ENCODE measurements at regions not wholly inside any gene's neighbourhood (a gene's known extent, or its start where the extent isn't known, plus 50 kb on each side); places are given as distances from the start of the nearest gene placed in this dataset.

GRCh38 chr12:77591959-77592743 lies 238.5 kb upstream of the NAV3 start:
- DNase-seq (ENCODE audit: low spot score): no peak

GRCh38 chr12:77590306-77590705 lies 240.4 kb upstream of the NAV3 start:
- intact Hi-C loops (cut with DNase I): no loop called here
- no peak for DNase-seq (ENCODE audit: low spot score)

More at GRCh38 chr12:77591959-77592743, 238.5 kb upstream of the NAV3 start:
- intact Hi-C loops (cut with DNase I): no loop called here

GRCh38 chr12:77584860-77585259 lies 245.8 kb upstream of the NAV3 start:
- no peak for DNase-seq (ENCODE audit: low spot score)
- intact Hi-C loops (cut with DNase I): no loop called here

- intact Hi-C loops (cut with DNase I): no loop called here
- DNase-seq (ENCODE audit: low spot score): no peak
Measured at GRCh38 chr12:77578466-77579220, 252.1 kb upstream of the NAV3 start.

- intact Hi-C loops (cut with DNase I): no loop called here
- no peak for DNase-seq (ENCODE audit: low spot score)
Measured at GRCh38 chr12:77577791-77578190, 252.9 kb upstream of the NAV3 start.

- intact Hi-C loops (cut with DNase I): no loop called here
- DNase-seq (ENCODE audit: low spot score): no peak
Measured at GRCh38 chr12:77575376-77575919, 255.2 kb upstream of the NAV3 start.

- intact Hi-C loops (cut with DNase I): no loop called here
- no peak for DNase-seq (ENCODE audit: low spot score)
Measured at GRCh38 chr12:77572371-77572770, 258.3 kb upstream of the NAV3 start.

GRCh38 chr12:77571768-77572167 lies 258.9 kb upstream of the NAV3 start:
- DNase-seq (ENCODE audit: low spot score): no peak
- intact Hi-C loops (cut with DNase I): no loop called here

- intact Hi-C loops (cut with DNase I): no loop called here
- DNase-seq (ENCODE audit: low spot score): no peak
Measured at GRCh38 chr12:77571127-77571526, 259.6 kb upstream of the NAV3 start.

GRCh38 chr12:77569876-77570275 lies 260.8 kb upstream of the NAV3 start:
- intact Hi-C loops (cut with DNase I): no loop called here
- DNase-seq (ENCODE audit: low spot score): no peak

GRCh38 chr12:77560714-77561113 lies 270.0 kb upstream of the NAV3 start:
- intact Hi-C loops (cut with DNase I): no loop called here
- DNase-seq (ENCODE audit: low spot score): no peak

- peak; percentile 71 for DNase-seq (ENCODE audit: low spot score)
- intact Hi-C loops (cut with DNase I): no loop called here
Measured at GRCh38 chr12:77559400-77560074, 271.2 kb upstream of the NAV3 start.

GRCh38 chr12:77555074-77555473 lies 275.6 kb upstream of the NAV3 start:
- no peak for DNase-seq (ENCODE audit: low spot score)
- intact Hi-C loops (cut with DNase I): no loop called here

- intact Hi-C loops (cut with DNase I): no loop called here
- no peak for DNase-seq (ENCODE audit: low spot score)
Measured at GRCh38 chr12:77553976-77554619, 276.6 kb upstream of the NAV3 start.

GRCh38 chr12:77549383-77550128 lies 281.1 kb upstream of the NAV3 start:
- DNase-seq (ENCODE audit: low spot score): no peak
- intact Hi-C loops (cut with DNase I): no loop called here

GRCh38 chr12:77548797-77549196 lies 281.9 kb upstream of the NAV3 start:
- DNase-seq (ENCODE audit: low spot score): no peak
- intact Hi-C loops (cut with DNase I): no loop called here

- DNase-seq (ENCODE audit: low spot score): no peak
- intact Hi-C loops (cut with DNase I): no loop called here
Measured at GRCh38 chr12:77540097-77540496, 290.6 kb upstream of the NAV3 start.

- no peak for DNase-seq (ENCODE audit: low spot score)
- intact Hi-C loops (cut with DNase I): no loop called here
Measured at GRCh38 chr12:77537663-77538062, 293.0 kb upstream of the NAV3 start.

GRCh38 chr12:77535734-77536133 lies 295.0 kb upstream of the NAV3 start:
- no peak for DNase-seq (ENCODE audit: low spot score)
- intact Hi-C loops (cut with DNase I): no loop called here

All from cardiac septum (tissue), 1 donor.